Peyer's patch (tissue), 4 donors: ENCODE measurements at regions not wholly inside any gene's neighbourhood (a gene's known extent, or its start where the extent isn't known, plus 50 kb on each side); places are given as distances from the start of the nearest gene placed in this dataset.

Experiments
- CTCF ChIP-seq, 6 experiments: fragments of 450-650 bp in 4 of 6; fragments of 200-600 bp in 2 of 6; sonication (generic) in 1 of 6; IDR thresholded peaks; one replicate each; pipeline ENCODE4 v1.5.1; 2017 to 2019; ENCODE audit warnings: antibody characterized with exemption in 6 of 6, mild to moderate bottlenecking in 3 of 6, moderate library complexity in 1 of 6
- POLR2A ChIP-seq, 2 donors: fragments of 450-650 bp; IDR thresholded peaks; one replicate each; pipeline ENCODE4 v1.5.1; 2017; ENCODE audit warnings: antibody characterized with exemption in 2 of 2, mild to moderate bottlenecking in 2 of 2, moderate library complexity in 2 of 2

GRCh38 chr10:85008488-85009184, 680.2 kb downstream of the CCSER2 start:
- TF ChIP-seq CTCF (IDR thresholded peaks at IDR 0.05) (no peak), POLR2A (IDR thresholded peaks at IDR 0.05) (no peak)
